Left ventricle myocardium inferior (tissue), 1 donor: ENCODE measurements at regions not wholly inside any gene's neighbourhood (a gene's known extent, or its start where the extent isn't known, plus 50 kb on each side); places are given as distances from the start of the nearest gene placed in this dataset.
"Not testable (repeated sequence)": the region's sequence is repeated elsewhere in the genome, so short reads cannot be mapped to it uniquely, and the experiment has no call there.

Experiments
- DNase-seq: peaks from one replicate; pipeline ENCODE4 v3.0.0-alpha.2; 2020
- H3K27ac ChIP-seq: fragments of 200-600 bp; replicated peaks from 2 replicates; pipeline ENCODE4 v1.8.0; 2021
- H3K27me3 ChIP-seq: fragments of 200-600 bp; 2 replicates; pipeline ENCODE4 v1.8.0; 2021; ENCODE audit warnings: low read depth
- H3K36me3 ChIP-seq: fragments of 200-600 bp; 2 replicates; pipeline ENCODE4 v1.8.0; 2021
- H3K4me1 ChIP-seq: fragments of 200-600 bp; 2 replicates; pipeline ENCODE4 v1.8.0; 2021
- H3K4me3 ChIP-seq: fragments of 200-600 bp; 2 replicates; pipeline ENCODE4 v1.8.0; 2021; ENCODE audit warnings: mild to moderate bottlenecking, moderate library complexity
- H3K9me3 ChIP-seq: fragments of 200-600 bp; replicated peaks from 2 replicates; pipeline ENCODE4 v1.8.0; 2021
- intact Hi-C: fragments of 100-400 bp; cut with micrococcal nuclease; formaldehyde crosslinking; loops from one replicate; pipeline ENCODE4 v1.11.0; 2022
- TF ChIP-seq, protein P1 (sequence below): fragments of 200-600 bp; IDR thresholded peaks from 2 replicates; pipeline ENCODE4 v1.8.0; 2021; ENCODE audit warnings: antibody characterized with exemption, mild to moderate bottlenecking, borderline replicate concordance
- donor health status: DM: no; HTN: yes; CAD: no; lungs with severe emphysema.

DNA sequence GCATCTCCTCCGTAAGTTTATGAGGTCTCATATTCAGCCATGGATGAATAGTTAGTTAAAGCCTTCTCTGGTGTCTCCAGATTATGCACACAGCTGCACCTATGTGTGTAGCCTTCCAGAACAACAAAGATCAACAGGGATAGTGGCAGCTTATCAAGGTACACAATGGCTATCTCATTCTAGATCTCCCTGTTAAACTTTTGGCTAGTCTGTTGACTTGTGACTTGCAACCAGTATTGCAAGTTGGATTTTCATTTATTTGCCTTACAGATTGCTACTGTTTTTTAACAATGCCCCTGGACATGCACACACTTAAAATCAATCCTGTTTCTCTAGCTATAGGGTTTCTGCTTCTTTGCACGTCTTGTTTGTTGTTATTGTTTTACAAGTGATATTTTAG lies 363.2 kb downstream of the OMA1 start:
- Histone ChIP-seq H3K27ac (no peak overlapping the region), H3K36me3 (no peaks in the 10 kb centered on the region), H3K9me3 (peaks cover 15% of the 10 kb centered on the region), H3K27me3 (no peaks in the 10 kb centered on the region), H3K4me1 (no peaks in the 10 kb centered on the region), H3K4me3 (no peak overlapping the region)
- DNase-seq: no peak
- intact Hi-C loops: no loop called here
- TF ChIP-seq, protein P1, sequence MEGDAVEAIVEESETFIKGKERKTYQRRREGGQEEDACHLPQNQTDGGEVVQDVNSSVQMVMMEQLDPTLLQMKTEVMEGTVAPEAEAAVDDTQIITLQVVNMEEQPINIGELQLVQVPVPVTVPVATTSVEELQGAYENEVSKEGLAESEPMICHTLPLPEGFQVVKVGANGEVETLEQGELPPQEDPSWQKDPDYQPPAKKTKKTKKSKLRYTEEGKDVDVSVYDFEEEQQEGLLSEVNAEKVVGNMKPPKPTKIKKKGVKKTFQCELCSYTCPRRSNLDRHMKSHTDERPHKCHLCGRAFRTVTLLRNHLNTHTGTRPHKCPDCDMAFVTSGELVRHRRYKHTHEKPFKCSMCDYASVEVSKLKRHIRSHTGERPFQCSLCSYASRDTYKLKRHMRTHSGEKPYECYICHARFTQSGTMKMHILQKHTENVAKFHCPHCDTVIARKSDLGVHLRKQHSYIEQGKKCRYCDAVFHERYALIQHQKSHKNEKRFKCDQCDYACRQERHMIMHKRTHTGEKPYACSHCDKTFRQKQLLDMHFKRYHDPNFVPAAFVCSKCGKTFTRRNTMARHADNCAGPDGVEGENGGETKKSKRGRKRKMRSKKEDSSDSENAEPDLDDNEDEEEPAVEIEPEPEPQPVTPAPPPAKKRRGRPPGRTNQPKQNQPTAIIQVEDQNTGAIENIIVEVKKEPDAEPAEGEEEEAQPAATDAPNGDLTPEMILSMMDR: no peak

DNA sequence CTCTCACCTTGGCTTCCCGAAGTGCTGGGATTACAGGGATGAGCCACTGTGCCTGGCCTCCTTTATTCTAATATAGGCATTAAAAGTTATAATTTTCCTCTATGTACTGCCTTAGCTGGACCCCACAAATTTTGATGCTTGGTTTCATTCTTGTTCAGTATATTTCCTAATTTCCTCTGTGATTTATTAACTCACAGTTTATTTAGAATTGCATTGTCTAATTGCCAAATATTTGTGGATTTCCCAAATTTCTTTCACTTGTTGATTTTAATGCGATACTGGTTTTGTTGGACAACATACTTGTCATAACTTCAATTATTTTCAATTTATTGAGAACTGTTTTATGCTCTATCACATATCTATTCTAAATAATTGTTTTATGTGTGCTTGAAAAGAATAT lies 366.0 kb downstream of the OMA1 start:
- intact Hi-C loops: no loop called here
- Histone ChIP-seq H3K36me3 (no peaks in the 10 kb centered on the region), H3K27me3 (no peaks in the 10 kb centered on the region), H3K4me3 (no peak overlapping the region), H3K9me3 (peaks cover 15% of the 10 kb centered on the region), H3K27ac (no peak overlapping the region), H3K4me1 (no peaks in the 10 kb centered on the region)
- no peak for DNase-seq
- TF ChIP-seq, protein P1: no peak

DNA sequence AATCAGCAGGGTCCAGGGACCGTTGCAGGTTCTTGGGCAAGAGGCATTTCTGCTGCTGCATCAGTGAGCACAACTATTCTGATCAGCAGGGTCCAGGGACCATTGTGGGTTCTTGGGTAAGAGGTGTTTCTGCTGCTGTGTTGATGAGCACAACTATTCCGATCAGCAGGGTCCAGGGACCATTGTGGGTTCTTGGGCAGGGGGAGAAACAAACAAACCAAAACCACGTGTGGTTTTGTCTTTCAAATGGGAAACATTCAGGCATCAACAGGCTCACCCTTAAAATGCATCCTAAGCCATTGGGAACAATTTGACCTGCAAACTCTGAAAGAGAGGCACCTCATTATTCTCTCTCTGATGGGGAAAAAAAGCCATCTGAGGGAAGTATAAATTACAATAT lies 377.4 kb downstream of the OMA1 start:
- H3K27me3 ChIP-seq, DNase-seq, H3K36me3 ChIP-seq, intact Hi-C loops, H3K4me1 ChIP-seq, H3K4me3 ChIP-seq, H3K27ac ChIP-seq: not testable (repeated sequence)
- peaks cover 16% of the 10 kb centered on the region for H3K9me3 ChIP-seq

DNA sequence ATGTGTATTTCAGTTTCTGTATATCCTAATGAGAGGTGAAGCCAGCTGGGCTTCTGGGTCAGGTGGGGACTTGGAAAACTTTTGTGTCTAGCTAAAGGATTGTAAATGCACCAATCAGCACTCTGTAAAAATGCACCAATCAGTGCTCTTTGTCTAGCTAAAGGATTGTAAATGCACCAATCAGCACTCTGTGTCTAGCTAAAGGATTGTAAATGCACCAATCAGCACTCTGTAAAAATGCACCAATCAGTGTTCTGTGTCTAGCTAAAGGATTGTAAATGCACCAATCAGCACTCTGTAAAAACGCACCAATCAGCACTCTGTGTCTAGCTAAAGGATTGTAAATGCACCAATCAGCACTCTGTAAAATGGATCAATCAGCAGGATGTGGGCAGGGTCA lies 379.4 kb downstream of the OMA1 start:
- H3K4me1 ChIP-seq, DNase-seq, H3K27me3 ChIP-seq, H3K4me3 ChIP-seq, H3K36me3 ChIP-seq, intact Hi-C loops, H3K27ac ChIP-seq: not testable (repeated sequence)
- peaks cover 16% of the 10 kb centered on the region for H3K9me3 ChIP-seq

DNA sequence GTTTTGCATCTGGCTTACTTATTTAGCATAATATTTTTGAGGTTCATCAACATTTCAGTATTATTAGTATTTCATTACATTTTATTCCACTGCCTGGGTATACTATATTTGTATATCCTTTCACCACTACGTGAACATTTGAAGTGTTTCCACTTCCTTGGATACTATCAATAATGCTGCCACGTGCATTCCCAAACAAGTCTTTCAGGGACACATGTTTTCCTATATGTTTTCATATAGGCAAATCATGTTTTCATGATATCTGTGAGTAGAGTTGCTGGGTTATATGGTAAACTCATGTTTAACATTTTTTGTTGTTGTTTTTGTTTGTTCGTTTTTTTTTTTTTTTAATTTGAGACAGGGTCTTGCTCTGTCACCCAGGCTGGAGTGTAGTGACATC lies 380.1 kb downstream of the OMA1 start:
- no peak overlapping the region for H3K4me3 ChIP-seq
- intact Hi-C loops: no loop called here
- H3K27me3 ChIP-seq: no peaks in the 10 kb centered on the region
- no peak overlapping the region for H3K27ac ChIP-seq
- H3K4me1 ChIP-seq: peaks cover 6% of the 10 kb centered on the region
- peaks cover 16% of the 10 kb centered on the region for H3K9me3 ChIP-seq
- TF ChIP-seq, protein P1: no peak
- DNase-seq: no peak
- no peaks in the 10 kb centered on the region for H3K36me3 ChIP-seq

DNA sequence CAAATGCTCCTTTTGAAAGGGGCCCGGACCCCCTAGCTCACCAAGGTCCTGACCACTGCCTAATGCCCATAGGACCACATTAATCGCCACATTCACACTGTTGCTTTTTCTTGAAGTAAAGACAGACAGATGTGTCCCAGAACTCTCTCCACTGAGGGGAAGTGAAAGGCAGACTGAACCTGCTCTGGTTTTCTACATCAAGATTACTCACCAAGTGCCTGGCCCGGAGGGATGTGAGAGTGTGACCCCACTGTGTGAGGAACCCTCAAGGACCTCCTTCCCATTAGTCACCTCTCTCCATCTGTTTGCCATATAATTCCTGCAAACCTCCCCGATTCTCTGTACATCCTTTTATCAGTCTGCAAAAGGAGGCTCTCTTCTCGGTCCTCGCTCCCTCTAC lies 381.5 kb downstream of the OMA1 start:
- H3K9me3 ChIP-seq: peaks cover 16% of the 10 kb centered on the region
- no peak overlapping the region for H3K4me3 ChIP-seq
- intact Hi-C loops: no loop called here
- no peaks in the 10 kb centered on the region for H3K27me3 ChIP-seq
- H3K36me3 ChIP-seq: no peaks in the 10 kb centered on the region
- H3K27ac ChIP-seq: no peak overlapping the region
- DNase-seq: no peak
- TF ChIP-seq, protein P1: no peak
- peaks cover 6% of the 10 kb centered on the region for H3K4me1 ChIP-seq
